ENCODE measurements at regions not wholly inside any gene's neighbourhood (a gene's known extent, or its start where the extent isn't known, plus 50 kb on each side); places are given as distances from the start of the nearest gene placed in this dataset.

- no peak for TF ChIP-seq EZH2phosphoT487 (IDR thresholded peaks at IDR 0.05; ENCODE audit: insufficient read depth, low read depth)
- TF ChIP-seq EZH2 (IDR thresholded peaks at IDR 0.05; ENCODE audit: insufficient read depth, poor library complexity, severe bottlenecking): no peak
Measured at GRCh38 chr7:13032084-13032483, 344.7 kb downstream of the ARL4A start.

Data from GM23248 (cell line).